ENCODE measurements at regions not wholly inside any gene's neighbourhood (a gene's known extent, or its start where the extent isn't known, plus 50 kb on each side); places are given as distances from the start of the nearest gene placed in this dataset.
A peak's percentile ranks its signal among the peaks of the same experiment; 100 is the strongest.

DNA sequence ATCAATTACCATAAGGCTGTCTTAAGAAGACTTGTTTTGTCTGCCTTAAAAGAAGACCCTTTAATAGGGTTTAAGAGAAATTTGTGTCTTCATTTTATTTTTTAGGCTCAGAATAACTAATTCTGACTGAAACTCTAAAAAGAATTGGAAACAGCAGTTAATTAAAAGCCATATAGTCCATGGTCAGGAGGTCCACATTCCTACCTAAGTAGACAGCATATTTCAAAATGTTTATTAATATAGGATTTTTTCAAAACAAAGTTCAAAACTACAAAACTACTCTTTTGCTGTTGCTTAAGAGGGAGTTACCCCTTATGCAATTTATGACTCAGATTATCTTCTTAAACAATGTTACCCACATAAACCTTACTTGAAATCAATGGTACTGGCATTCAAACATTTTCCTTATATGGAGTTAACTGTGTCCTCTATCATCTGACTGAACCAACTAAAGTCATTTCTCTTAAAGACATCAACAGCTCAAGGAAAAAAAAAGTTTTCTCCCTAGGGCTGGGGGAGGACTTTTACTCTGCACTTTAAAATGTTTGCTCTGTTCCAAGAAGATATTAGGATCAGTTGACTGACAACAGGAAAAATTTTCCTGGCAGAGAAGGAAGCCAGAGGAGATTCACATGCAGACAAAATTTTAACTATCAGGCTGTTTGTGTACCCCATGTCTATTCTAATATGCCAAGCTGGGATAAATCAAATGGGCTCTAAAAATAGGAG is 56.8 kb upstream of the NANOGP8 start:
- Mint-ChIP-seq H3K36me3 (ENCODE audit: low read depth) (no peaks in the 10 kb centered on the region), H3K4me3 (peak overlapping the region; percentile 61), H3K27me3 (ENCODE audit: insufficient read depth) (no peaks in the 10 kb centered on the region), H3K9me3 (no peaks in the 10 kb centered on the region), H3K4me1 (ENCODE audit: low read depth) (peaks cover 23% of the 10 kb centered on the region), H3K27ac (peak overlapping the region; percentile 72)
- peak; percentile 77 for DNase-seq
- no peak for TF ChIP-seq CTCF (IDR thresholded peaks at IDR 0.05)

DNA sequence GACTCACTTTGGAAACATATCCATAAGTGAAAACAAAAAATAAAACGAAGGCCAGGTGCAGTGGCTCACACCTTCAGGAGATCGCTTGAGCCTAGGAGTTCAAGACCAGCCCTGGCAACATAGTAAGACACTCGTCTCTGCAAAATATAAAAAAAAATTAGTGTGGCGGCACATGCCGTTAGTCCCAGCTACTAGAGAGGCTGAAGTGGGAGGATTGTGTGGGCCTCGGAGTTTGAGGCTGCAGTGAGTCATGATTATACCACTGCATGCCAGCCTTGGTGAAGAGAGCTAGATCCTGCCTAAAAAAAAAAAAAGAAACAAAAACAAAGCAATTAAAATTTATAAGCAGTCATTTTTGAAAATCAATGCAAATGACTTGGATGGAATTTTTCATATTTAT is 54.7 kb upstream of the NANOGP8 start:
- H3K4me3 Mint-ChIP-seq = no peak overlapping the region
- H3K4me1 Mint-ChIP-seq (ENCODE audit: low read depth) = peaks cover 23% of the 10 kb centered on the region
- H3K27me3 Mint-ChIP-seq (ENCODE audit: insufficient read depth) = no peaks in the 10 kb centered on the region; the same call in 1 of the 2 replicates
- no peaks in the 10 kb centered on the region for H3K36me3 Mint-ChIP-seq (ENCODE audit: low read depth)
- no peak for DNase-seq
- no peaks in the 10 kb centered on the region for H3K9me3 Mint-ChIP-seq
- TF ChIP-seq CTCF (IDR thresholded peaks at IDR 0.05) = no peak
- no peak overlapping the region for H3K27ac Mint-ChIP-seq

GRCh38 chr15:35137190-35137574 is 52.1 kb upstream of the NANOGP8 start:
- DNase-seq = no peak
- no peak for TF ChIP-seq CTCF (IDR thresholded peaks at IDR 0.05)
- Mint-ChIP-seq H3K36me3 (ENCODE audit: low read depth) (no peaks in the 10 kb centered on the region), H3K9me3 (no peaks in the 10 kb centered on the region), H3K27me3 (ENCODE audit: insufficient read depth) (no peaks in the 10 kb centered on the region; the same call in 1 of the 2 replicates), H3K27ac (no peak overlapping the region), H3K4me1 (ENCODE audit: low read depth) (peaks cover 12% of the 10 kb centered on the region), H3K4me3 (no peak overlapping the region)

DNA sequence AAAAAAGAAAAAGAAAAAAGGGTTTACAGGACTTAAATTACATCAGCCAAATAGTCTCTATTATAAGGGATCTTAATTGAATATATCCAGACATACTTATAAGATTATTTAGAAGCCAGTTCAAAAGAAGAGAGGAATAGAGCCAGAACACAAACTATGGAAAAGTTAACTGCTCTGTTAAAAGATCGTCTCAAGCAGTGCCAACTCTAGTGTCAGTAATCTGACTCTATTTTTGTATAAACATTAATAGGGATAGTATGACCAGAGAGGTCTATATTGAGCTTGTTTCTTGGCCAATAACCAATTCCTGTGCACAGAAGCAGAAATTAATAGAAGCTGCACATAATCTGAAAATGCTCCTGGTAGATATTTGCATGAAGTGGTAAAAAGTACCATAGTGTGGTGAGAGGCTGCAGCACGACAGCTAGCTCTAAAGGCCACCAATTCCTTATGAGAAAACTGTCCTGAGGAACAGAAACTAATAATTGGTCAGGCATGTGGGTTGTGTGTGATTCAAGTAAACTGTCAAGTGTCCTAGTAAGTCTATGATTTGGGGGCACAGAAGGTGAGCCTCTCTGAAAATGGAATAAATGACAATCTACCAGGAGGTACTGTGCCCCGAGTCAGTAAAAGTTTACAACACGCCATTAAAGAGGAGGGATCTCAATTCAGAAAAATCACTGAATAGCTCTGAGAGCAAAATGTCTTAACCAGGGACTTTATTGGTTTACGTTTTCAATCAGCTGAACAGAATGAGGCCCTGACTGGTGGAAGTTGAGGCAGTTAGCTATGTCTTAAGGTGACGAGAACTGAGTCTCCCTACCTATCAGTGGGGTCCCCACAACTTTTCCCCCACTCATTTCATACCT is 51.5 kb upstream of the NANOGP8 start:
- no peak overlapping the region for H3K27ac Mint-ChIP-seq
- no peaks in the 10 kb centered on the region; the same call in 1 of the 2 replicates for H3K27me3 Mint-ChIP-seq (ENCODE audit: insufficient read depth)
- no peak for DNase-seq
- no peak overlapping the region for H3K4me3 Mint-ChIP-seq
- no peaks in the 10 kb centered on the region for H3K9me3 Mint-ChIP-seq
- H3K36me3 Mint-ChIP-seq (ENCODE audit: low read depth) = no peaks in the 10 kb centered on the region
- no peak for TF ChIP-seq CTCF (IDR thresholded peaks at IDR 0.05)
- H3K4me1 Mint-ChIP-seq (ENCODE audit: low read depth) = peaks cover 6% of the 10 kb centered on the region

Measured in HFFc6 (cell line).